GM18867 (cell line): ENCODE measurements at regions not wholly inside any gene's neighbourhood (a gene's known extent, or its start where the extent isn't known, plus 50 kb on each side); places are given as distances from the start of the nearest gene placed in this dataset.
"Not testable (repeated sequence)": the region's sequence is repeated elsewhere in the genome, so short reads cannot be mapped to it uniquely, and the experiment has no call there.

ENCODE experiments used
- ATAC-seq: cut with Tn5 transposase; IDR thresholded peaks from one replicate; pipeline ENCODE4 v1.9.1; 2021; ENCODE audit warnings: mild to moderate bottlenecking, moderate library complexity; ENCODE audit not compliant: unreplicated experiment

- no peak for ATAC-seq
Measured at GRCh38 chr16:17566656-17567450, 96.1 kb upstream of the XYLT1 start.

GRCh38 chr16:17566075-17566474, 95.3 kb upstream of the XYLT1 start:
- no peak for ATAC-seq

GRCh38 chr16:17565605-17566004, 94.8 kb upstream of the XYLT1 start:
- ATAC-seq = no peak

GRCh38 chr16:17564856-17565255, 94.1 kb upstream of the XYLT1 start:
- ATAC-seq = no peak

- ATAC-seq = no peak
Measured at GRCh38 chr16:17563323-17564091, 92.7 kb upstream of the XYLT1 start.

- no peak for ATAC-seq
Measured at GRCh38 chr16:17561056-17561455, 90.3 kb upstream of the XYLT1 start.

DNA sequence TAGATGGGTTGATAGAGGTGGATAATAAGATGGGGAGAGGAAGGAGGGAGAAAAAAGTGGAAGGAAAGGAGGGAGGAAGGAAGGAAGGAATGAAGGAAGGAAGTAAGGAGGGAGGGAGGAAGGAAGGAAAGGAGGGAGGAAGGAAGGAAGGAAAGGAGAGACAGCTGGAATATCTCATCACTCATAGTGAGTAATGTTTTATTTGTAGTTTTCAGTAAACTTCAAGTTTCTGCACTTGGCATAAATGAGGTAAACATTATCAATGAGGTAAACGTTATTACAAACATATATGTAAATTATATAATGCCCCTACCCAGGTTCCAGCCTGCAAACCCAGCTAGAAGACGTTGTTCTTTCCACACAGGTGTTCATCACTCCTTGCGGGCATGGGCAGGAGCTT, 89.8 kb upstream of the XYLT1 start:
- ATAC-seq = no peak

DNA sequence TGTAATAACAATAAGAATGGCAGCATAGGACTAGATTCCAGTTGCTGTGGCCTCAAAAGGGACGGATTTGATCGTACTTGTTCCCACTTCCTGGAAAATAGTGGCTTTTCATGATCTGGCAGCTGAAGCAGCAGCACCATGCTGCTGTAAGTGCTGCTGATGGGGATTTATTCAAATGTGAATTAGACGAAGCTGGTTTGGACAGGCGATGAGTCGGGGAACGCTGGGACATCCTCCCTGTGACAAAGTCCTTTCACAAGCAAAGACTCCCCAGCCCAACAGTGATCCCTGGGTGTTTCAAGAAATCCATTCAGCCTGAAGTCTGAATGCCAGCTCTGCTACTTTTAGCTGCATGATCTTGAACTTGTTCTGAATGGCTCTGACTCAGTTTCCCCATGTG, 88.6 kb upstream of the XYLT1 start:
- ATAC-seq = no peak

DNA sequence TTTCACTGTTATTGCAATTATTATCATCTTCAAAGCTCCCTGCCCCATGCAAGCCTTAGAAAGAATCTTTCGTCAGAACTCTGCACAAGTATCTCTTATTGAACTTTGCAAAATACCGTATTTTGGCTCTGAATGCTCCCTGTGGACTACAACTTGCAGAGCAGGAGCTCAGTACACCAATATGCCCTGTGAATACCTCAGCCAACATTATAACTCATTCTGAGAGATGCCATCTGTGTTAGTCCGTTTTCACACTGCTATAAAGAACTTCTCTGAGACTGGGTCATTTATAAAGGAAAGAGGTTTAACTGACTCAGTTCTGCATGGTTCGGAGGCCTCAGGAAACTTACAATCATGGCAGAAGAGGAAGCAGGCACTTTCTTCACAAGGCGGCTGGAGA, 87.2 kb upstream of the XYLT1 start:
- no peak for ATAC-seq

DNA sequence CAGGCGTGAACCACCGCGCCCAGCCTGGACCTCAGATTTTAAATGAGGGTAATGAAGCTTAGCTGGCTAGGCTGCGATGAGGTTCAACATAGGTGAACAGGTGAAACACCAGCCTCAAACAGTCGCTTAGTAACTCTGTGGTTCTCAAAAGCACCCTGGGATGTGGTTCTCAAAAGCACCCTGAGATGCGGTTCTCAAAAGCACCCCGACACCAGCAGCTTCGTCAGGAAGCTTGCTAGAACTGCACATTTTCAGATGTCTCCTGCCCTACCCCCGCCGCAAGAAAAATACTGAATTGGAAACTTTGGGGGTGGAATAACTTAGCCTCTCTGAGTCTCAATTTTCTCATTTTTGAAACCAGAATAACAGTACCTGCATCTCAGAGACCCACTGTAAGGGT, 86.7 kb upstream of the XYLT1 start:
- no peak for ATAC-seq

- no peak for ATAC-seq
Measured at GRCh38 chr16:17556276-17557052, 85.7 kb upstream of the XYLT1 start.

DNA sequence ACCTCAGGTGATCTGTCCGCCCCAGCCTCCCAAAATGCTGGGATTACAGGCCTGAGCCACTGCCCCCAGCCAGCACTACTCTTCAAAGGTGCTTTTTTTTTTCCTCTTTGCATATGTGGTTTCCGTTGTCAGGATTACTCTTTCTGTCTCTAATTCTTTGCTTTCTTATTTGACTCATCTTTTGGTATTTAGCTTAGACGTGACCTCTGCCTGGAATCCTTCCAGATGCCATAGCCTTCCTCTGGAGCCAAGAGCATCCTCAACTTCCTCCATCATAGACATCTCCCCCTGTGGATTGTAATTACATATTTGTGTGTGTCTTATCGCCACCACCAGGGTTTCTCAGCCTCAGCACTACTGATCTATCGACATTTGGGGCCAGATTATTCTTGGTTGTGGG, 84.4 kb upstream of the XYLT1 start:
- no peak for ATAC-seq

- no peak for ATAC-seq
Measured at GRCh38 chr16:17552351-17552750, 81.6 kb upstream of the XYLT1 start.

DNA sequence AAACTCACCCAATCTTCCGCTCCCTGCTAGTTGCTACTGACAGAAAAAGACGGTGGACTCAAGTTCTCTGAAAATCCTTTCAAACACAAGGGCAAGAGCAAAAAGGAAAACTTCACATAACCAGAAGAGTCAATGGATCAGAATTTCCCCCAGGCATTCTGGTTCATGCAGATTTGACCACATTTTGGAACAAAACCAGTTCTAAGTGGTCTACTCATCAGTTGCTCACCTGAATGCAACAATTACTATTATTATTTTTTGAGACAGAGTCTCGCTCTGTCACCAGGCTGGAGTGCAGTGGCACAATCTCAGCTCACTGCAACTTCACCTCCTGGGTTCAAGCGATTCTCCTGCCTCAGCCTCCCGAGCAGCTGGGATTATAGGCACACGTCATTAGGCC, 80.9 kb upstream of the XYLT1 start:
- ATAC-seq = not testable (repeated sequence)

- no peak for ATAC-seq
Measured at GRCh38 chr16:17548825-17549224, 78.1 kb upstream of the XYLT1 start.

DNA sequence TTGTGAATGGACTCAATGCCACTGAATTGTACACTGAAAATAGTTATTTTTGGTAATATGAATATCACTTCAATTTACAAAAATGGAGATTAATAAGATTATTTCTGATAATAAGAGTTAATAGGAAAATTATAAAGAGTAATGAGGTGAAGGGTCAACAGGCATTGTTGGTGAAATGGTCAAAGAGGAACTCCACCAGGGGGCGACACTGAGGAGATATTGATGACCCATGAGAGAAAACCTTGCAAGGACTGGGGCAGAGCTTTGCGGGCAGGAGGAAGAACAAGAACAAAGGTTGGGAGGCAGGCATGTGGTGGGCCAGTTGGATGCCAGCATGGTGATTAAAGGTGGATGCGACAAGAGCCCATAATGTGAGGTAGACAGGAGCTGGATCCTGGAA, 74.0 kb upstream of the XYLT1 start:
- ATAC-seq = no peak

DNA sequence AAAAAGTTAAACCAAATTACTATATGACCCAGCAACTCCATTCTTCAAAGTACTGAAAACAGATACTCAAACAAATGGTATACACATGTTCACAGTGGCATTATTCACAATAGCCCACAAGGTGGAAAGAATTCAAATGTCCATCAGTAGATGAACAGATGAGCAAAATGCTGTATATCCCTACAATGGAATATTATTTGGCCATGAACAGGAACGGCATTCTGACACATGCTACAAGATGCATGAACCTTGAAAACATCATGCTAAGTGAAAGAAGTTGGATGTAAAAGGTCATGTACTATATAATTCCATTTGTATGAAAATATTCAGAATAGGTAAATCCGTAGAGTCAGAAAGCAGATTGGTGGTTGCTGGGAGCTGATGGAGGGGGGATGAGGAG, 73.5 kb upstream of the XYLT1 start:
- no peak for ATAC-seq

GRCh38 chr16:17543073-17543472, 72.3 kb upstream of the XYLT1 start:
- no peak for ATAC-seq

DNA sequence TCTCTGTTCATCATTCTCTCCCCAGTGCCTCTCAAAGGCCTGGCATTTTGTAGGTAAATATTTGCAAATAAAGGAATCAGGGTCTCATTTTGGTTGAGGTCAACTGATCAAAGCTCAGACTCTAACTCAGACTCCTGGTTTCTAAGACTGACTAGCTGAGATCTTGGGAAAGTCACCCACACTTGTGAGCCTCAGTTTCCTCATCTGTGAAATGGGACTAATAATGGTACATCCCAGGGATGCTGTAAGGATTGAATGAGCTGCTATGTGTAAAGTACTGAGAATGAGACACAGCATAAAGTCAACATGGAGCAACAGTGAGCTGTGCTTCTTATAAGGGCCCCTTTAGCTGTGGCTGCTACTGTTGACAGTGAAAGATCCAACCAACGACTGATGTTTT, 70.6 kb upstream of the XYLT1 start:
- ATAC-seq = no peak

GRCh38 chr16:17538927-17539326, 68.2 kb upstream of the XYLT1 start:
- no peak for ATAC-seq

GRCh38 chr16:17532338-17532995, 61.7 kb upstream of the XYLT1 start:
- no peak for ATAC-seq
